GM21786 (cell line): ENCODE measurements at regions not wholly inside any gene's neighbourhood (a gene's known extent, or its start where the extent isn't known, plus 50 kb on each side); places are given as distances from the start of the nearest gene placed in this dataset.

ENCODE experiments used
- ATAC-seq: cut with Tn5 transposase; IDR thresholded peaks from one replicate; pipeline ENCODE4 v1.9.1; 2021; ENCODE audit not compliant: unreplicated experiment

GRCh38 chr3:43183456-43183855, 77.6 kb upstream of the POMGNT2 start:
- ATAC-seq, result no peak

- peak; percentile 50 for ATAC-seq
Measured at GRCh38 chr3:43181202-43181821, 75.4 kb upstream of the POMGNT2 start.

- ATAC-seq, result no peak
Measured at GRCh38 chr3:43180694-43181093, 74.8 kb upstream of the POMGNT2 start.

- peak; percentile 56 for ATAC-seq
Measured at GRCh38 chr3:43180027-43180426, 74.1 kb upstream of the POMGNT2 start.

GRCh38 chr3:43178891-43179366, 73.0 kb upstream of the POMGNT2 start:
- no peak for ATAC-seq

- ATAC-seq, result no peak
Measured at GRCh38 chr3:43177085-43177484, 71.2 kb upstream of the POMGNT2 start.

- no peak for ATAC-seq
Measured at GRCh38 chr3:43176666-43177065, 70.8 kb upstream of the POMGNT2 start.

DNA sequence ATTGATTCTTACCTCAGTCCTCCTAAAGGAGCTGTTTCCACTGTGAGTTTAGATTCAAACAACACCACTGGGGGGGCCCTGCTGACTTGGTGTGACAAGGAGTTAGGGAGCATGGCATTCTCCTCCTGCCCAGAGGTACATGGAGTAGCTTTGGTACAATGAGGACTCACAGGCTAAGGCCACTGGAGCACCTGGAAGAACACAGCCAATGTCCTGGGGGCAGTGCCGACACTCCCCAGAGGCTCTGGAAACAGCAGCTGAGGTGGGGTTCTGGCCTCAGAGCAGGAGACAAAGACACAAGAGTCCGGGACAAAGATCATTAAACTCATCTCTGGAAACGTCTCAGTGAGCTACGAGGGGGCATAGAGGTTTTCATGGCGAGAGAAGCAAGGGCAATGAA, 69.7 kb upstream of the POMGNT2 start:
- no peak for ATAC-seq

- ATAC-seq, result no peak
Measured at GRCh38 chr3:43173949-43174348, 68.1 kb upstream of the POMGNT2 start.

GRCh38 chr3:43171748-43172147, 65.9 kb upstream of the POMGNT2 start:
- ATAC-seq, result no peak

DNA sequence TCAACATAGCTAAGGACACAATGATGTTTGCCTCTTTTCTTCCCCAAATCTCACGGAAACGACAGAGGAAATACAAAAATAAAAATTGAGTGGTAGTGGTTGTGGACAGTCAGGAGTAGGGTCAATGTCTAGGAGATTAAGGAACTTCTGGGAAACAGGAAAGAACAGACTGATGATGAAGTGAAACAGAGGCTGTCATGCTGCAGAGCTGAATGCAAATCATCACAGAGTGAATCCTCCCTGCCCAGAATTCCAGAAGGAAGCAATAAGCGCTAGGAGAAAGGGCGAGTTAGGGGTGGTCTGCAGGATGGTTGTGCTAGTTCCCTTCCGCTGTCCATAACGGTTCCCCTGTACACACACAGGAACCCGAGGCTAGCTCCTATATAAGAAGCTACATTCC, 64.7 kb upstream of the POMGNT2 start:
- ATAC-seq, result no peak

- no peak for ATAC-seq
Measured at GRCh38 chr3:43169987-43170386, 64.1 kb upstream of the POMGNT2 start.

DNA sequence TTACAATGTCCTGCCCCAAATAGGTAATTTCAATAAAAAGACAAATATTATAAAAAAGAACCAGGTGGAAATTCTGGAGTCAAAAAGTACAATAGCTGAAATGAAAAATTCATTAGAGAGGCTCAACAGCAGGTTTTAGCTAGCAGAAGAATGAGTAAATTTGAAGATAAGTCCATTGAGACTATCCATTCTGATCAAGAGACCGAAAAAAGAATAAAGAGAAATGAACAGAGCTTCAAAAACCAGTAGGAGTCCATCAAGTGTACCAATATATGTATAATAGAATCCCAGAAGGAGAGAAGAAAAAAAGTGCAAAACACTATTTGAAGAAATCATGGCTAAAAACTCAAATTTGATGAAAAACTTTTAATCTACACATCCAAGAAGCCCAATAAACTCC, 60.5 kb upstream of the POMGNT2 start:
- ATAC-seq, result no peak

- ATAC-seq, result no peak
Measured at GRCh38 chr3:43165786-43166185, 59.9 kb upstream of the POMGNT2 start.

DNA sequence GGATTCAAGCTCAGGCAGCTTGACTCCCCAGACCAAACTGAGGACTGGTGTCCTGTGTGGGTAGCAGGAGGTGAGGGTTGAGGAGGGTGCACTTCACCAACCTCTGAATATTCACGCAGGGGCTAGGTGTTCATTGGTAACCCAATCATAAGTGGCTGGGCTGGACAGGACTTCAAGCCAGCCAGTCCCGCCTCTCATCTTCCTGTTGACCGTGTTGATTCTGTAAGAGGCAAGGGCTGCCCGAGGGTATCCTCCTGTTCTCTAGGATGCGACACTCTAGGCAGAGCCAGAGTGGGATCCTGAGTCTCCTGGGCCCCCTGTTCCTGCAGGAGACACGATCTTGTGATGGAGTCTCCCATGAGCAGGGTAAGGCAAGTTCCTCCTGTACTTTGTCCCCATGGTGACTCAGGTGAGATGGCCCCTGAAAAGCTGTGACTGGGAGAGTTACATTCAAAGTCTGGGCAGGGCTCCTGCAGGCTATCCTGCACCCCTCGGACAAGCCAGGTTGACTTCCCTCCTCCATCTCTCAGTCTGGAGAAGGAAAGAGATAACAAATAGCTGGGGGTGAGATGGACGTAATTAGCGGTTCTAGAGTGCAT, 58.1 kb upstream of the POMGNT2 start:
- ATAC-seq, result no peak

GRCh38 chr3:43162230-43163084, 56.6 kb upstream of the POMGNT2 start:
- ATAC-seq, result no peak

DNA sequence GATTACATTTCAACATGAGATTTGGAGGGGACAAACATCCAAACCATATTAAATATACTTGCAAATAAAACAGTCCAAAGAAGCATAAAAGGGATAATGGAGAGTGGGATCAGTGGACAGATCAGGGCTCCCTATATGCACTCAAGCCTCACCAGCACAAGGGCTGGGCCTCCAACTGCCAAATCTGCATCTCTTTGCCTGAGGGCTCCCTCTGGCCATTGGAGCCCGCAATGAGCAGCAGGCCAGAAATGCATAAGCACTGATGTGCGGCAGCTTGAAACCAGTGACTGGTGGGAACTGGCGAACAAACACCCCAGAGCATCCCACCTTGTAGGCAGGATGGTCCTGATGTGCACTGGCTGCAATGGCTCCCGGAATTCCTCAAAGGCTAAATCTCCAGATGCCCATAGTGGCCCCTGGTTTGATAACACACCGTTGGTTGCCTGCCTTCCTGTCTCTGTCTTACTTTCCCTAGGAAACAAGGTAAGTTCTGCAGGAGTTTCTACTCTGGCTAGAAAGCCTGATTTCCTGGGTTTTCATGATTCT, 55.9 kb upstream of the POMGNT2 start:
- no peak for ATAC-seq

GRCh38 chr3:43160664-43161063, 54.8 kb upstream of the POMGNT2 start:
- ATAC-seq, result no peak

- no peak for ATAC-seq
Measured at GRCh38 chr3:43159876-43160255, 54.0 kb upstream of the POMGNT2 start.

GRCh38 chr3:43159131-43159875, 53.4 kb upstream of the POMGNT2 start:
- no peak for ATAC-seq

GRCh38 chr3:43156812-43157455, 51.1 kb upstream of the POMGNT2 start:
- no peak for ATAC-seq
